Astrocyte of the spinal cord (primary cell): ENCODE measurements at regions not wholly inside any gene's neighbourhood (a gene's known extent, or its start where the extent isn't known, plus 50 kb on each side); places are given as distances from the start of the nearest gene placed in this dataset.

Experiments
- DNase-seq: peaks from one replicate; pipeline ENCODE4 v3.0.0; 2011; ENCODE audit warnings: low read depth, low spot score
- H3K4me3 ChIP-seq: 2 replicates; pipeline ENCODE4 v1.5.1; 2011; ENCODE audit warnings: low read depth, mild to moderate bottlenecking, low read length, moderate library complexity
- in situ Hi-C: cut with HindIII; loops from 2 replicates; pipeline ENCODE4 v1.10.0; 2017; ENCODE audit warnings: low sequenced_read_pairs
- TF ChIP-seq, protein P1 (sequence below): IDR thresholded peaks from 2 replicates; pipeline ENCODE4 v1.5.1; 2012; ENCODE audit warnings: low read depth, mild to moderate bottlenecking, low read length, inconsistent platforms

DNA sequence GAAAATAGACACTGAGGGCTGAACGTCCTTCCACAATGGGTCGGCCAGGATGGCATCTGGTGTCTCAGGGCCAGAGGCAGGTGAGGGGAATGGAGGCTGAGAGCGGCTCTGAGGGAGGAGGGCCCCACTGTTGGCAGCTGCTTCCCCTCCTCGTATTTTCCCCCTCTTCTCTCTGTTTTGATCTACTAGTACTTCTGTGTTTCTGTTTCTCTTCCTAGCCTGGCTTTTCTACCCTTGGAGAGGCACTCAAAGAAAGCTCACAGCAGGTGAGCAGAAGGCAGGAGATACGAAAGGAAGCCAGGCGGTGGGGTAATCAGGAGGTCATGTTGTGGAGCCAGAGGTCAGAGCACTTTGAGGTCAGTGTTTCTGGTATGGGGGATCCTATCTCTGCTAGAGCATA is 151.8 kb upstream of the GATB start:
- DNase-seq, result no peak
- in situ Hi-C loops, result no loop called here
- H3K4me3 ChIP-seq, result no peak overlapping the region
- TF ChIP-seq, protein P1, sequence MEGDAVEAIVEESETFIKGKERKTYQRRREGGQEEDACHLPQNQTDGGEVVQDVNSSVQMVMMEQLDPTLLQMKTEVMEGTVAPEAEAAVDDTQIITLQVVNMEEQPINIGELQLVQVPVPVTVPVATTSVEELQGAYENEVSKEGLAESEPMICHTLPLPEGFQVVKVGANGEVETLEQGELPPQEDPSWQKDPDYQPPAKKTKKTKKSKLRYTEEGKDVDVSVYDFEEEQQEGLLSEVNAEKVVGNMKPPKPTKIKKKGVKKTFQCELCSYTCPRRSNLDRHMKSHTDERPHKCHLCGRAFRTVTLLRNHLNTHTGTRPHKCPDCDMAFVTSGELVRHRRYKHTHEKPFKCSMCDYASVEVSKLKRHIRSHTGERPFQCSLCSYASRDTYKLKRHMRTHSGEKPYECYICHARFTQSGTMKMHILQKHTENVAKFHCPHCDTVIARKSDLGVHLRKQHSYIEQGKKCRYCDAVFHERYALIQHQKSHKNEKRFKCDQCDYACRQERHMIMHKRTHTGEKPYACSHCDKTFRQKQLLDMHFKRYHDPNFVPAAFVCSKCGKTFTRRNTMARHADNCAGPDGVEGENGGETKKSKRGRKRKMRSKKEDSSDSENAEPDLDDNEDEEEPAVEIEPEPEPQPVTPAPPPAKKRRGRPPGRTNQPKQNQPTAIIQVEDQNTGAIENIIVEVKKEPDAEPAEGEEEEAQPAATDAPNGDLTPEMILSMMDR, result no peak

DNA sequence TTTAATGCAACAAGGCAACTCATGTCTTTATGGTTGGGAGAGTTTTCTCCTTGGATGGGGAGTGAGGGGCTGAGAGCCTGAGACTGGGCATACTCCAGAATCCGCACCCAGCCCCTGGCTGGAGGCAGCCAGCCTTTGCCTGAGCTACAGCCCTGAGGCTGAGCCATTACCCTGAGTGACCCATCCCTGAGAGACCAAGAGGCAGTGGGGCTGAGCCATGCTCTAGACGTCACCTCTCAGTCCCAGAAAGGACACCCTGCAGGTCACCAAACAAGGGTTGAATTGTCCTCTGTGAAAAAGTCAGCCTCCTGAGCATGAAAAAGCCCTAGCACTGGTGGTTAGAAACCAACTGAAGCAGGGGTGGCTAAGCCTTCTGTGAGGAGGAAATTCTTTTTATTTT is 151.2 kb upstream of the GATB start:
- H3K4me3 ChIP-seq, result no peak overlapping the region
- TF ChIP-seq, protein P1, result no peak
- DNase-seq, result no peak
- in situ Hi-C loops, result no loop called here

DNA sequence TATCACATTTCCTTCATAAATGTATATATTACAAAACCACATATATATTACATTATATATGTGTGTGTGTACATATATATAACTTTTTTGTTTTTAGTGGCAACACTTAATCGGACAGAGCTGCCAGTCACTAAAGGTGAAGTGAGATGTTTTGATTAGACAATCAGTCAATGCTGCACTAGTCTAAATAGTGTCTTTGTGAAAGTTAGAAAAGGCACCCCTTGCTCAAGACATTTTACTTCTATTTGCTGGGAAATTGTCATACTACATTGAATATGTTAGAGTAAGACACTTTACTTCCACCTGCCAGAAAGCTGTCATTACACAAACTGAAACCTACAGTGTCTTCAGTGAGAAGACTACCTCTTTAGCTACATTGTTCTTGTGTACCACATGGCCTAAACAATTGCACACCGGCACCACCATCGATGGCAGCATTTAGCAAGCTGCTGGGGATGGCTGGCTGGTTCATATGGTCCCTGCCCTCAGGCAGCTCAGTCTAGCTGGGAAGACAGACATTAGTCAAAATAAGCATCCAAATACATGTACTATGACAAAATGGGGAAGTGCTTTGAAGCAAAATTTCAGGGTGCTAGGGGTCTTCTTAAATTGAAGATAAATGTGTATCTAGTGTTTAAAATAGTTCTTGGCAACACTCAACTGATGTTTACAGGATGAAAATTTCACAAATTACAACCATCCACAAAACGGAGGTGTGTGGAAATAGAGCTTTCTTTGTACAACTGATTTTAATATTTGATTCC is 148.1 kb upstream of the GATB start:
- no peak overlapping the region for H3K4me3 ChIP-seq
- TF ChIP-seq, protein P1, result no peak
- in situ Hi-C loops, result no loop called here
- DNase-seq, result no peak

DNA sequence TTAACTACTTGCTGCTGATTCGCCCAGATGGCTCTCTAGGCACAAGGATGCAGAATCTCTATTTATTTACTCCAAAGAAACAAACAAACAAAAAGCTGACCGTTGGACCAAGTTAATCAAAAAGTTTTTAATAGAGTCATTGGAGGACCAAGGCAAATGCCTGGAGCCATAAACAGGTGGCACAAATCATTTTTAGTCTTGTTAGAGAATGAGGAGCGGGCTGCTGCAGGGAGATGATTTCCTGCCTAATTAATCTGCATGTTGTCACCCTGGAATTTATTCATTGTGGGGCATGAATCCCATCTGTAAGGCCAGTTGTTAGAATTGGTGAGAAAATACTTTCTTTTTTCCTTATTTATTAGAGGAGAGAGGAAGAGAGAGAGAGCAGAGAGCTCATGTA is 147.4 kb upstream of the GATB start:
- no peak overlapping the region for H3K4me3 ChIP-seq
- in situ Hi-C loops, result no loop called here
- TF ChIP-seq, protein P1, result no peak
- DNase-seq, result no peak

DNA sequence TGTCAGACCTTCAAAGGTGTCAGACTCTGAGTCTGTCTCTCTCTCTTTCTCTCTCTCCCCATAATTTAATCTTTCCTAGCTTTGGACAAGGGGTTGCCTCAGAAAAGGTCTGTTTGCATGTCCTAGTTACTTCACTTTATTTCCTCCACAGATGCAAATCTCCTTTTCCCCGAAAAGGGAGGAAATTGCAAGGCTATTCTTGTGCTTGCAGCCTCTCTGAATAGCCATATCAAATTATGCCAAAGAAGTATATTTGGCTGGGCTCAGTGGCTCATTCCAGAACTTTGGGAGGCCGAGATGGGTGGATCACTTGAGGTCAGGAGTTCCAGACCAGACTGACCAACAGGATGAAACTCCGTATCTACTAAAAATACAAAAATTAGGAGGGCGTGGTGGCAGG is 145.6 kb upstream of the GATB start:
- in situ Hi-C loops, result no loop called here
- DNase-seq, result no peak
- TF ChIP-seq, protein P1, result no peak
- H3K4me3 ChIP-seq, result no peak overlapping the region

DNA sequence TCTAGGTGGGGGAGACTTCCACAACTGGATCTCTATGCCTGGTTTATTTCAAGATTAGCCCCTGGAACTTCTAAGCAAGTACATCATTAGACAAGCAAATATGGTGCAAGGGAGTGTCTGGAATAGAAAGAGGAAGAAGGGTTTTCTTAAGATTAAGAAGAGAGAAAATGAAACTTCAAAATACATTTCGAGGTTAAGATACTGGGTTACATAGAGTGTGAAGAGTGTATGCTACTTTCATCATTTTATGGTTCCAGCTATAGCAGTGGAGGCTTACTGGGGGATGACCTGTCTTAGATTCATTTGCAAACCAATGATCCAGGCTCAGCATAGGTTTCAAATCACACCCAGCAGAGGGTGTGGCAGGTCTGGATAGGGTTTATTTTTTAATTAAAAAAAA is 144.4 kb upstream of the GATB start:
- no peak overlapping the region for H3K4me3 ChIP-seq
- TF ChIP-seq, protein P1, result no peak
- DNase-seq, result no peak
- in situ Hi-C loops, result no loop called here
